Uterus (tissue), 2 donors: ENCODE measurements at regions not wholly inside any gene's neighbourhood (a gene's known extent, or its start where the extent isn't known, plus 50 kb on each side); places are given as distances from the start of the nearest gene placed in this dataset.

Experiments used
- POLR2A ChIP-seq, 2 donors: fragments of 450-650 bp; IDR thresholded peaks; one replicate each; pipeline ENCODE4 v1.6.1; 2016; ENCODE audit warnings: antibody characterized with exemption in 2 of 2, mild to moderate bottlenecking in 1 of 2, moderate library complexity in 1 of 2
- TF ChIP-seq, protein P1 (sequence below), 4 experiments: fragments of 200-600 bp in 2 of 4; fragments of 450-650 bp in 2 of 4; sonication (generic) in 2 of 4; IDR thresholded peaks; one replicate each; pipeline ENCODE4 v1.5.1; 2016 to 2019; ENCODE audit warnings: antibody characterized with exemption in 4 of 4, mild to moderate bottlenecking in 2 of 4, moderate library complexity in 1 of 4

DNA sequence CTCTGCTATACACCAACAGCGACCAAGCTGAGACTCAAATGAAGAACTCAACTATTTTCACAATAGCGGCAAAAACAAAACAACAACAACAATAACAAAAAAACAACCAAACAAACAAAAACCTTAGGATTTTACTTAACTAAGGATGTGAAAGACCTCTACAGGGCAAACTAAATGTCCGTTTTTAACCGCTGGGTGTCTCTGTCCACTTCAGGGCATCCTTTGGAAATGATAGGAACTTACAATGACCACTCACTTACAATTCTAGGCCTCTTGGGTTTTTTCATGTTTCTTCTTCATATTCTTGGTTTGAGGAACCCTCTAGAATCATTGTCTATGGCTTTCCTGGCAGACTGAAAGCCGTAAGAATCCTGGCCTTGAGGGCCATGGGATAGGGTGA, 134.0 kb upstream of the FAM78B start:
- TF ChIP-seq, protein P1, sequence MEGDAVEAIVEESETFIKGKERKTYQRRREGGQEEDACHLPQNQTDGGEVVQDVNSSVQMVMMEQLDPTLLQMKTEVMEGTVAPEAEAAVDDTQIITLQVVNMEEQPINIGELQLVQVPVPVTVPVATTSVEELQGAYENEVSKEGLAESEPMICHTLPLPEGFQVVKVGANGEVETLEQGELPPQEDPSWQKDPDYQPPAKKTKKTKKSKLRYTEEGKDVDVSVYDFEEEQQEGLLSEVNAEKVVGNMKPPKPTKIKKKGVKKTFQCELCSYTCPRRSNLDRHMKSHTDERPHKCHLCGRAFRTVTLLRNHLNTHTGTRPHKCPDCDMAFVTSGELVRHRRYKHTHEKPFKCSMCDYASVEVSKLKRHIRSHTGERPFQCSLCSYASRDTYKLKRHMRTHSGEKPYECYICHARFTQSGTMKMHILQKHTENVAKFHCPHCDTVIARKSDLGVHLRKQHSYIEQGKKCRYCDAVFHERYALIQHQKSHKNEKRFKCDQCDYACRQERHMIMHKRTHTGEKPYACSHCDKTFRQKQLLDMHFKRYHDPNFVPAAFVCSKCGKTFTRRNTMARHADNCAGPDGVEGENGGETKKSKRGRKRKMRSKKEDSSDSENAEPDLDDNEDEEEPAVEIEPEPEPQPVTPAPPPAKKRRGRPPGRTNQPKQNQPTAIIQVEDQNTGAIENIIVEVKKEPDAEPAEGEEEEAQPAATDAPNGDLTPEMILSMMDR (IDR thresholded peaks at IDR 0.05): no peak
- no peak for TF ChIP-seq POLR2A (IDR thresholded peaks at IDR 0.05)
